ENCODE measurements at regions not wholly inside any gene's neighbourhood (a gene's known extent, or its start where the extent isn't known, plus 50 kb on each side); places are given as distances from the start of the nearest gene placed in this dataset.
"Not testable (repeated sequence)": the region's sequence is repeated elsewhere in the genome, so short reads cannot be mapped to it uniquely, and the experiment has no call there.

GRCh38 chr6:170145716-170146115 is 145.2 kb downstream of the DLL1 start:
- TF ChIP-seq, protein P1, sequence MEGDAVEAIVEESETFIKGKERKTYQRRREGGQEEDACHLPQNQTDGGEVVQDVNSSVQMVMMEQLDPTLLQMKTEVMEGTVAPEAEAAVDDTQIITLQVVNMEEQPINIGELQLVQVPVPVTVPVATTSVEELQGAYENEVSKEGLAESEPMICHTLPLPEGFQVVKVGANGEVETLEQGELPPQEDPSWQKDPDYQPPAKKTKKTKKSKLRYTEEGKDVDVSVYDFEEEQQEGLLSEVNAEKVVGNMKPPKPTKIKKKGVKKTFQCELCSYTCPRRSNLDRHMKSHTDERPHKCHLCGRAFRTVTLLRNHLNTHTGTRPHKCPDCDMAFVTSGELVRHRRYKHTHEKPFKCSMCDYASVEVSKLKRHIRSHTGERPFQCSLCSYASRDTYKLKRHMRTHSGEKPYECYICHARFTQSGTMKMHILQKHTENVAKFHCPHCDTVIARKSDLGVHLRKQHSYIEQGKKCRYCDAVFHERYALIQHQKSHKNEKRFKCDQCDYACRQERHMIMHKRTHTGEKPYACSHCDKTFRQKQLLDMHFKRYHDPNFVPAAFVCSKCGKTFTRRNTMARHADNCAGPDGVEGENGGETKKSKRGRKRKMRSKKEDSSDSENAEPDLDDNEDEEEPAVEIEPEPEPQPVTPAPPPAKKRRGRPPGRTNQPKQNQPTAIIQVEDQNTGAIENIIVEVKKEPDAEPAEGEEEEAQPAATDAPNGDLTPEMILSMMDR (IDR thresholded peaks at IDR 0.05; ENCODE audit: low read depth, low read length, poor library complexity, severe bottlenecking), result not testable (repeated sequence)
- not testable (repeated sequence) for TF ChIP-seq EZH2phosphoT487 (IDR thresholded peaks at IDR 0.05; ENCODE audit: borderline replicate concordance, low read length)
